ENCODE measurements at regions not wholly inside any gene's neighbourhood (a gene's known extent, or its start where the extent isn't known, plus 50 kb on each side); places are given as distances from the start of the nearest gene placed in this dataset.
A peak's percentile ranks its signal among the peaks of the same experiment; 100 is the strongest.

DNA sequence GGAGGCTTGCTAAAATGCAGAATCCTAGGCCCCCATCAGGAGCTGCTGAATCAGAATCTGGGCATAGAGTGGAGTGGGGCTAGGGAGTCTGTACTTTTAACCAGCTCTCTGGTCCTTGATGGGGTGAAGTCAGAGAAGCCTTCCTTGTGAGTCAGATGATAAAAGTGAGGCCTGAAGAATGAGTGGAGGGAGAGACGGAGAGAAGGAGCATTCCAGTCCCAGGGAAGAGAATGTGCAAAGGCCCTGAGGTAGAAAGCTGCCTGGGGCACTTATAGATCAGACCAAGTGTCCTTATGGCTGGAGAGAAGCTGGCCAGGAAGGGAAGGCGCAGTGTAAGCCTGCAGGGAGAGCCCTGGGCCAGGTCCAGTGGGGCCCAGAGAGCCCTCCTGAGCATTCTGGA lies 235.1 kb upstream of the NLRP1 start:
- no peak overlapping the region for H3K9ac ChIP-seq (ENCODE audit: low read depth, low read length)
- no peaks in the 10 kb centered on the region for H3K27me3 ChIP-seq (ENCODE audit: control insufficient read depth, insufficient read depth, low read length)
- no peak overlapping the region for H3K27ac ChIP-seq (ENCODE audit: low read depth, low read length)
- H3K4me3 ChIP-seq (ENCODE audit: low read depth, low read length): no peak overlapping the region
- H3K4me1 ChIP-seq (ENCODE audit: control insufficient read depth, insufficient read depth, low read length): peaks cover 12% of the 10 kb centered on the region; the same call in 1 of the 2 replicates
- H3K9me3 ChIP-seq (ENCODE audit: control insufficient read depth, insufficient read depth, low read length): no peaks in the 10 kb centered on the region
- no peaks in the 10 kb centered on the region for H3K36me3 ChIP-seq (ENCODE audit: control insufficient read depth, insufficient read depth, low read length)

DNA sequence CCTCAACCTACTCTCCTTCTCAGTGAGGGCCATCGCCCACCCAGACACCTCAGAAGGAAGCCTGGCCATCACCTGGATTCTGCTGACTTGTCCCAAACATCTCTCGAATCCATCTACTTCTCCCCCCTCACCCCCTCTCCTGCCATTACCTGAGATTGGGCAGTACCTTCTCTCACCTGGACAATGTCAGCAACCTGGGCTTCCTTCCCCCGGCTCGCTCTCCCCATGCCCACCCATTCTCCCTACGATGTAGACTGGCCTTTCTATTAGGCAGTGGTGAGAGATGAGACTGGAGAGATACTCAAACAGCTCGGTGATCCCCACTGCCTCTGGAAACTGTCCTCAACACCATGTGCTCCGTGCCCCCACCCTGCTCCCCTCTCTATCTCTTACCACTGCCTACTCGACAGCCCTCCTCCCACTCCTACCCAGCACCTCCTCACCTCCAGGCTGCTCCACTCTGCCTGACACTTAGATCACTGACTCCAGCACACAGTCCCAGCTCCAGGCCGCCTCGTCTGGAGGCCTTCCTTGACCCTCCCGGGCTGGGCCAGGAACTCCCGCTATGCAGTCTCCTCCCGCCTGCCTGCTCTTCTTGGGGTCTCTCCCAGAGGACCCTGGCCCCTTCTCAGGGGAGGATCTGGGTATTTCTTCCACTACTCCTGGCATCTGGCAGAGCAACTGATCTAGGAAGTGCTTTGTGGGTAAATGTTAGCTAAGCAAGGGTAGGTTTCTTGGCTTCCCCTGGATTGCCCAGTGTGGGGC lies 235.8 kb upstream of the NLRP1 start:
- H3K9ac ChIP-seq (ENCODE audit: low read depth, low read length): no peak overlapping the region
- no peak overlapping the region for H3K27ac ChIP-seq (ENCODE audit: low read depth, low read length)
- H3K36me3 ChIP-seq (ENCODE audit: control insufficient read depth, insufficient read depth, low read length): no peaks in the 10 kb centered on the region
- peaks cover 12% of the 10 kb centered on the region; the same call in 1 of the 2 replicates for H3K4me1 ChIP-seq (ENCODE audit: control insufficient read depth, insufficient read depth, low read length)
- no peak overlapping the region for H3K4me3 ChIP-seq (ENCODE audit: low read depth, low read length)
- no peaks in the 10 kb centered on the region for H3K27me3 ChIP-seq (ENCODE audit: control insufficient read depth, insufficient read depth, low read length)
- no peaks in the 10 kb centered on the region for H3K9me3 ChIP-seq (ENCODE audit: control insufficient read depth, insufficient read depth, low read length)

DNA sequence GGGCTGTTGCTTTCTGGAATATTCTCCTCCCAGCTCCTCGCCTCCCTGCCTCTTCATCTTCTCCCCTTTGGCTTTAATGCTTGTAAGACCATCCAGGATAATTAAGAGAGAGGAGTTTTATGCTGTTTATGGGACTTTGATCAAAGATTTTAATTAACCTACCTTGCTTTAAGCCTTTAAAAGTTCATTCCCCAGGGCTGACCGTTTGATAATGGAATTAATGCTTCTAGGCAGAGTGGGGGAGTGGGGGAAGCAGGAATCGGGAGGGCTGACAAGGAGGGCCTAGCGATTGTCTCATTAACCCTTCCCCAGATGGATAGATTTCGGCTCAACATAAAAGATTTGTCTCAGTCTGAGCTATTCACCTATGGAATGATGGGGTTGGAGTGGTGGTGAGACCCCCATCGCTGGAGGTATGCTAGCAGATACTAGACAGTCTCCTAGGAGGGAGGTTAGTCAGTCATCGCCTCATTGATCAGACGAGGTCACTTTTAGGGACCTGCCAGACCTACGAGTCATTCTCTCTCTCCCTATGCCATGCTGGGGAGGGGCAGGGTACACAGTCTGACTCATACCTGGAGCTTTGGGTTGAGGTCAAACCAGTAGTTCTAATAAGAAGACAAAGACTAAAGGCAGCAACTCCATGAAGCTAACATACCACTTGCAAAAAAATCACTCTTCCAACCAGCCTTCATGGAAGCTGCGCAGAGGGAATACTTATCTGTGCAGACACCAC lies 236.6 kb upstream of the NLRP1 start:
- no peak overlapping the region for H3K4me3 ChIP-seq (ENCODE audit: low read depth, low read length)
- no peak overlapping the region for H3K9ac ChIP-seq (ENCODE audit: low read depth, low read length)
- no peaks in the 10 kb centered on the region for H3K27me3 ChIP-seq (ENCODE audit: control insufficient read depth, insufficient read depth, low read length)
- peak overlapping the region; percentile 26 for H3K27ac ChIP-seq (ENCODE audit: low read depth, low read length)
- H3K9me3 ChIP-seq (ENCODE audit: control insufficient read depth, insufficient read depth, low read length): no peaks in the 10 kb centered on the region
- peaks cover 12% of the 10 kb centered on the region; the same call in 1 of the 2 replicates for H3K4me1 ChIP-seq (ENCODE audit: control insufficient read depth, insufficient read depth, low read length)
- no peaks in the 10 kb centered on the region for H3K36me3 ChIP-seq (ENCODE audit: control insufficient read depth, insufficient read depth, low read length)

DNA sequence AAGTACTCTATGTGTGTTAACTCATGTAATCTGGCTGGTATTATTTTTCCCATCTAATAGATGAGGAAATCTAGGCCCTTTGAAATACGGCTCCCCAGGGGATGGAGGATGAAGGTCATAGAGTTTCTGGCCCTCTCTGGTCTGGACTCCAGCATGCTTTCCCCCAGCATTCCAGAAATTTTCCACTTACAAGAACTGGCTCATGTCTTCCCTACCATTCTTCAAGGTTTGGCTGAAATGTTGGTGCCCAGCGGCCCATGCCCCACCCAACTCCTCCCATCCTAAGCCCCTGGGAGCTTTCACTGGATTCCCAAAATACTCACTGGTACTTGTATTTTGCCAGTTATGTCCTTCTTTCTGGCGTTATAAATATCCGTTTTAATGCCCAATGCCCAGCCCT lies 237.5 kb upstream of the NLRP1 start:
- H3K27ac ChIP-seq (ENCODE audit: low read depth, low read length): no peak overlapping the region
- no peaks in the 10 kb centered on the region for H3K9me3 ChIP-seq (ENCODE audit: control insufficient read depth, insufficient read depth, low read length)
- H3K36me3 ChIP-seq (ENCODE audit: control insufficient read depth, insufficient read depth, low read length): no peaks in the 10 kb centered on the region
- no peak overlapping the region for H3K9ac ChIP-seq (ENCODE audit: low read depth, low read length)
- H3K4me1 ChIP-seq (ENCODE audit: control insufficient read depth, insufficient read depth, low read length): peaks cover 10% of the 10 kb centered on the region; the same call in 1 of the 2 replicates
- H3K4me3 ChIP-seq (ENCODE audit: low read depth, low read length): no peak overlapping the region
- H3K27me3 ChIP-seq (ENCODE audit: control insufficient read depth, insufficient read depth, low read length): no peaks in the 10 kb centered on the region

DNA sequence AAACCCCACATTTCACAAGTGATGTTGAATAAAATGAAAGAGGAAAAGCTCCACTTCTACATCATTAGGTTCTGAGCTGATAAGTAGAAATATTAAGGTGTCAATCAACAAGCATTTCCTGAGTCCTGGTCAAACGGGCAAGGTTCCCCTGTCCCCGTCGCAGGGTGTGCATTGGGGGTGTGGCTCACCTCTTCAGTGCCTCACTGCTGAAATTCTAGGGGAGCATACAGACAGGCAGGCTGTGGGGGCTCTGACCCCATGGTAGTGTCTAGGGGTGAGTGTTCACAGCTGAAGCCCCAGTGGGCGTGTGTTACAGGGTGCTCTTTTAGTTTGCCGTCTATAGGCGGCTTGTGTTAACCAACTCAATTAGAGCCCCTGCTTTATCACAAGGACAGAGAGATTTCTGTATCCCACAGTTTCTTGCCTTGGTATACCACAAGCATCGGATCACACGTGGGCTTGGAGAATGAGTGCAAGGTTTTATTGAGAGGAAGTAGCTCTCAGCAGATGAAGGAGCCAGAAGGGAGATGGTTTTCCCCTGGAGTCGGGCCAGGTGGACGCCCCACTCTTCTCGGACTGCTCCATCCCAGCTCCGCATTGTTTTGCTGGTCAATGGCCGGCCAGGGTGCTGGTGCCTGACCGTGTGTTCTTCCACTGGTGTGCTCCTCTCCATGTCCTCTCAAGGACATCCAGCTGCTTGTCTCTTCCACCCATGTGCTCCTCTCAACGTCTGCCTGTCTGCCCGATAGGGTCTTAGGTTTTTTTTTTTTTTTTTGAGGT lies 238.2 kb upstream of the NLRP1 start:
- no peaks in the 10 kb centered on the region for H3K27me3 ChIP-seq (ENCODE audit: control insufficient read depth, insufficient read depth, low read length)
- H3K9me3 ChIP-seq (ENCODE audit: control insufficient read depth, insufficient read depth, low read length): no peaks in the 10 kb centered on the region
- H3K27ac ChIP-seq (ENCODE audit: low read depth, low read length): no peak overlapping the region
- no peak overlapping the region for H3K4me3 ChIP-seq (ENCODE audit: low read depth, low read length)
- 0 out of 2 replicates have a peak, but pooled peaks cover 5% of the 10 kb centered on the region for H3K4me1 ChIP-seq (ENCODE audit: control insufficient read depth, insufficient read depth, low read length)
- no peaks in the 10 kb centered on the region for H3K36me3 ChIP-seq (ENCODE audit: control insufficient read depth, insufficient read depth, low read length)
- H3K9ac ChIP-seq (ENCODE audit: low read depth, low read length): no peak overlapping the region

DNA sequence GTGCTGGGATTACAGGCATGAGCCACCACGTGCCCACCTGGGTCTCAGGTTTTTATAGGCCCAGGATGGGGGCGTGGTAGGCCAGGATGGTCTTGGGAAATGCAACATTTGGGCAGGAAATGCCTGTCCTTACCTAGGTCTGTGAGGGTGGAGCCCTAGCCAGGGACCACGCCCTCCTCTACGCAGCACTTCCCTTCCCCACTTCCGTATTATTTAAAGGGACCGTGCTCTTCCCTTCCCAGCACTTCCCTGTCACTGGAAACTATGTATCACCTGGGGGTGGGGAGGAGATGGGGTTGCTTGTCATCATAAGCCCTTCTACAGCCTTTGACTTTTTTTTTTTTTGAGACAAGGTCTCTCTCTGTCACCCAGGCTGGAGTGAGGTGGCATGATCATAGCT lies 238.9 kb upstream of the NLRP1 start:
- Histone ChIP-seq H3K4me3 (ENCODE audit: low read depth, low read length) (no peak overlapping the region), H3K9me3 (ENCODE audit: control insufficient read depth, insufficient read depth, low read length) (no peaks in the 10 kb centered on the region), H3K27me3 (ENCODE audit: control insufficient read depth, insufficient read depth, low read length) (no peaks in the 10 kb centered on the region), H3K9ac (ENCODE audit: low read depth, low read length) (no peak overlapping the region), H3K36me3 (ENCODE audit: control insufficient read depth, insufficient read depth, low read length) (no peaks in the 10 kb centered on the region), H3K4me1 (ENCODE audit: control insufficient read depth, insufficient read depth, low read length) (0 out of 2 replicates have a peak, but pooled peaks cover 4% of the 10 kb centered on the region), H3K27ac (ENCODE audit: low read depth, low read length) (no peak overlapping the region)

DNA sequence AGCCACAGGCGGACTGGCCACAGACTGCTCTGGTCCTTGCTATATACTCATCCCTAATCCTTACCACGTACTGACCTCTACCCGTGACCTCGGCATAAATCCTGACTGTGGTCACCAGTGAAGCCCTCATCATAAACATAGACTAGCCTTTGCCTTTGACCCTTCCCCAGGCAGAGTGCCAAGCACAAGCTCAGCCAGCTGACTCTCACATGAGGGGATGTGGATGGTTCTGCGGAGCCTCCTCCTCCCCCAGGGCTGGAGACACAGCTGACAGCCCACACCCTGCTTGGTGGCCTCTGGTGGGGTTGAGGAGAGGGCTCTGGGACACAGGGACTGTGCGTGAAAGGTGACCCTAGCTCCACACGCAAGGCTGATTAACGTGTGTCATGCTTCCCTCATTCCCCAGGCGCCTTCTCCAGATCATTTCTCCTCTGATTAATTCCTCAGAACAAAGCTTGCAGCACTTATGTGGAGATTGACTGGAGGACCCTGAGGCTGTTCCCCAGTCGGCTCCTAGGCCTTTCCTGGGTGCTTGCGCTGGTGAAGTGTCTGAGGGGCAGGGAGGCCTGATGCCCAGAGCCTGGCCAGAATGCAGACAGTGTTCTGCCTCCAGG lies 241.5 kb upstream of the NLRP1 start:
- Histone ChIP-seq H3K27me3 (ENCODE audit: control insufficient read depth, insufficient read depth, low read length) (no peaks in the 10 kb centered on the region), H3K4me1 (ENCODE audit: control insufficient read depth, insufficient read depth, low read length) (peaks cover 12% of the 10 kb centered on the region), H3K36me3 (ENCODE audit: control insufficient read depth, insufficient read depth, low read length) (no peaks in the 10 kb centered on the region), H3K9ac (ENCODE audit: low read depth, low read length) (no peak overlapping the region), H3K27ac (ENCODE audit: low read depth, low read length) (no peak overlapping the region), H3K9me3 (ENCODE audit: control insufficient read depth, insufficient read depth, low read length) (no peaks in the 10 kb centered on the region), H3K4me3 (ENCODE audit: low read depth, low read length) (no peak overlapping the region)

DNA sequence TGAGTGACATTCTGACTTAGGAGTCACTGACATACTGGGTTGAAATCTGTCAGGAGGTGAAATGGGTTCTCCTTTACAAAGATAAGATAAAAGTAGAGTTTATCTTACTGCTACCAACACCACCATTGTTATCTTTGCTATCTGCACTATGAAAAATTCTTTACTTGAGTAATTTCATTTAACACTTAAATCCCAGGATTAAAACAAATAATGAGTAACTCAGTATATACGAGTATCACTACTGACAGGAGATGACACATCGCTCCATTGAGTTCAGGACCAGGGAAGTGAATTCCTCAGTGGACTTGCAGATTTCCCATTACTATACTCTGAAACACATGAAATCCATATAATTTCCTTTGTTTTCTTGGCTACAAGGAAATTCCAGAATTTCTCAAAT lies 242.1 kb upstream of the NLRP1 start:
- Histone ChIP-seq H3K9me3 (ENCODE audit: control insufficient read depth, insufficient read depth, low read length) (no peaks in the 10 kb centered on the region), H3K36me3 (ENCODE audit: control insufficient read depth, insufficient read depth, low read length) (no peaks in the 10 kb centered on the region), H3K4me3 (ENCODE audit: low read depth, low read length) (no peak overlapping the region), H3K4me1 (ENCODE audit: control insufficient read depth, insufficient read depth, low read length) (peaks cover 13% of the 10 kb centered on the region), H3K27me3 (ENCODE audit: control insufficient read depth, insufficient read depth, low read length) (no peaks in the 10 kb centered on the region), H3K9ac (ENCODE audit: low read depth, low read length) (no peak overlapping the region), H3K27ac (ENCODE audit: low read depth, low read length) (no peak overlapping the region)

DNA sequence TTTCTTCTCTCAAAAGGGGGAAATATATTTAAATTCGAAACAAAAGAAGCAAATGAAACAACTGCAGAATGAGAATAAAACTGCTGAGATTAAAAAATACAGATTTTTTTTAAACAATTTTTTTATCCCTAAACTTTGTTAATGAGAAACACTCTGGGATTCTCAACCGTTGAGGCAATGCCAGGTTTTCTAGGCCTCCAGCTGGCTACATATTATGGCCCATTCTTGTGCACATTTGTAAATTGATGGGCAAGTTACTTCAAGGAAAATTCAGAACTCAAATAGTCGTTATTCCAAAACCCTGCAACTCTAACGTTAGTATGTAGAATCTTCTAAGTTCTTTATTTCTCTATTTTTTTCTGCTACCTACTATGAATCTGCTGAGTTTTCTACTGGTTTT lies 239.3 kb upstream of the WSCD1 start:
- H3K4me3 ChIP-seq (ENCODE audit: low read depth, low read length): no peak overlapping the region
- peaks cover 36% of the 10 kb centered on the region for H3K4me1 ChIP-seq (ENCODE audit: control insufficient read depth, insufficient read depth, low read length)
- H3K9me3 ChIP-seq (ENCODE audit: control insufficient read depth, insufficient read depth, low read length): no peaks in the 10 kb centered on the region
- H3K36me3 ChIP-seq (ENCODE audit: control insufficient read depth, insufficient read depth, low read length): no peaks in the 10 kb centered on the region
- H3K27me3 ChIP-seq (ENCODE audit: control insufficient read depth, insufficient read depth, low read length): no peaks in the 10 kb centered on the region
- H3K9ac ChIP-seq (ENCODE audit: low read depth, low read length): no peak overlapping the region
- no peak overlapping the region for H3K27ac ChIP-seq (ENCODE audit: low read depth, low read length)

DNA sequence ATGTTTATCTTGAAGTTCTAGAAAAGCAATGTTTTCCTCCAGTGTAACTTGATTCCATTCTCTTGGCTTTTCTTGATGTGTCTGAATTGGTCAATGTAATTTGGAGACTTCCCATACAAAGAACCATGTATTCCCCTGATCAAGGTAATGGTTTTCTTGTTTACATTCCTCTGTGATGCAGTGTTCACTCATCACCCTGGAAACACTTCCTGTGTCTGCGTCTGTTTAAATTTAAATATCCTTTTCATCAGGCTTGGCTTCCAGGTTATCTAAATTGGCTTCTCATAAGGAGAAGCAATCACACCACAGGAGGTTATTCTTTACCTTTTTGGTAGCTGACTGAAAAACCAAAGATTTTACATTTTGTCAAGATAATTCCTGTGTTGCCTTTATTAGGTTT lies 237.3 kb upstream of the WSCD1 start:
- Histone ChIP-seq H3K27ac (ENCODE audit: low read depth, low read length) (peak overlapping the region; percentile 77), H3K9me3 (ENCODE audit: control insufficient read depth, insufficient read depth, low read length) (no peaks in the 10 kb centered on the region), H3K4me1 (ENCODE audit: control insufficient read depth, insufficient read depth, low read length) (peaks cover 36% of the 10 kb centered on the region), H3K36me3 (ENCODE audit: control insufficient read depth, insufficient read depth, low read length) (no peaks in the 10 kb centered on the region), H3K4me3 (ENCODE audit: low read depth, low read length) (peak overlapping the region; percentile 30; the same call in 1 of the 2 replicates), H3K9ac (ENCODE audit: low read depth, low read length) (peak overlapping the region; percentile 4; the same call in 1 of the 2 replicates), H3K27me3 (ENCODE audit: control insufficient read depth, insufficient read depth, low read length) (no peaks in the 10 kb centered on the region)

Data from HUES48 (cell line).